Subcutaneous abdominal adipose tissue (tissue), 5 donors: ENCODE measurements at regions not wholly inside any gene's neighbourhood (a gene's known extent, or its start where the extent isn't known, plus 50 kb on each side); places are given as distances from the start of the nearest gene placed in this dataset.
"Not testable (repeated sequence)": the region's sequence is repeated elsewhere in the genome, so short reads cannot be mapped to it uniquely, and the experiment has no call there.

ENCODE experiments used
- H3K27ac ChIP-seq: one replicate; pipeline ENCODE4 v1.7.0; 2013; ENCODE audit warnings: low read depth, mild to moderate bottlenecking, inconsistent platforms, low read length, moderate library complexity
- H3K27me3 ChIP-seq, 5 donors: one replicate each; pipeline ENCODE4 v1.7.0; 2013; ENCODE audit warnings: low read length in 5 of 5, inconsistent platforms in 1 of 5; ENCODE audit not compliant: control insufficient read depth in 5 of 5, insufficient read depth in 4 of 5
- H3K36me3 ChIP-seq, 5 donors: one replicate each; pipeline ENCODE4 v1.7.0; 2013; ENCODE audit warnings: low read length in 5 of 5; ENCODE audit not compliant: control insufficient read depth in 5 of 5, insufficient read depth in 5 of 5
- H3K4me1 ChIP-seq, 5 donors: one replicate each; pipeline ENCODE4 v1.7.0; 2013; ENCODE audit warnings: low read length in 5 of 5, mild to moderate bottlenecking in 3 of 5, moderate library complexity in 1 of 5; ENCODE audit not compliant: control insufficient read depth in 5 of 5, insufficient read depth in 5 of 5
- H3K4me3 ChIP-seq, 5 donors: one replicate each; pipeline ENCODE4 v1.7.0; 2013; ENCODE audit warnings: low read length in 5 of 5, low read depth in 1 of 5
- H3K9ac ChIP-seq, 5 donors: one replicate each; pipeline ENCODE4 v1.7.0; 2013; ENCODE audit warnings: low read length in 5 of 5, mild to moderate bottlenecking in 4 of 5, moderate library complexity in 3 of 5
- H3K9me3 ChIP-seq, 5 donors: one replicate each; pipeline ENCODE4 v1.7.0; 2013; ENCODE audit warnings: low read length in 5 of 5; ENCODE audit not compliant: control insufficient read depth in 5 of 5
- donor health status: healthy.
- donor health status: healthy.
- donor health status: healthy.
- donor health status: healthy.
- donor health status: healthy.

GRCh38 chr6:112448786-112449185 is 101.7 kb downstream of the RFPL4B start:
- peaks cover 0 to 10% (median 0%) of the 10 kb centered on the region in 5 donors for H3K9me3 ChIP-seq
- not testable (repeated sequence) for H3K9ac ChIP-seq, H3K4me3 ChIP-seq, H3K27me3 ChIP-seq, H3K36me3 ChIP-seq, H3K4me1 ChIP-seq, H3K27ac ChIP-seq

DNA sequence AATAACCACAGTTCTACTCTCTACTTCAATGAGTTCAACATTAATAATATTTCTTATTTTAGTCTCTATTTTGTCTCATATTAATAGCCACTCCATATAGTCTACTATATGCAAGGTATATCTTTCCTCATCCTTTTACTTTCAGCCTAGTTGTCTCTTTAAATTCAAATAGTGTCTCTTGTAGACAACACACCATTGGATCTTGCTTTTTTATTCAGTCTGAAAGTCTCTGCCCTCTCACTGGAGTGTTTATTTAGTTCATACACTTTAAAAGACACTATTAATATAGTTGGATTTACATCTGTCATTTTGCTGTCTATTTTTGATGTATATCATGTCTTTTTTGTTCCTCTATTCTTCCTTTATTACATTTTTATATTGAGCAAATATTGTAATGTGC is 103.5 kb downstream of the RFPL4B start:
- Histone ChIP-seq H3K27me3 (no peaks in the 10 kb centered on the region), H3K4me3 (no peak overlapping the region), H3K9me3 (peaks cover 0 to 10% (median 0%) of the 10 kb centered on the region in 5 donors), H3K9ac (no peak overlapping the region), H3K36me3 (no peaks in the 10 kb centered on the region), H3K4me1 (no peaks in the 10 kb centered on the region), H3K27ac (no peak overlapping the region)

GRCh38 chr6:112457886-112458285 is 110.8 kb downstream of the RFPL4B start:
- Histone ChIP-seq H3K9ac (no peak overlapping the region), H3K27ac (no peak overlapping the region), H3K9me3 (no peaks in the 10 kb centered on the region), H3K27me3 (no peaks in the 10 kb centered on the region), H3K36me3 (no peaks in the 10 kb centered on the region), H3K4me3 (no peak overlapping the region), H3K4me1 (no peaks in the 10 kb centered on the region)

- no peaks in the 10 kb centered on the region for H3K27me3 ChIP-seq
- H3K4me3 ChIP-seq = no peak overlapping the region
- no peak overlapping the region for H3K27ac ChIP-seq
- H3K36me3 ChIP-seq = no peaks in the 10 kb centered on the region
- no peaks in the 10 kb centered on the region for H3K4me1 ChIP-seq
- H3K9me3 ChIP-seq = no peaks in the 10 kb centered on the region
- no peak overlapping the region for H3K9ac ChIP-seq
Measured at GRCh38 chr6:112459758-112460304, 112.7 kb downstream of the RFPL4B start.

GRCh38 chr6:112464901-112465665 is 118.0 kb downstream of the RFPL4B start:
- Histone ChIP-seq H3K27me3 (no peaks in the 10 kb centered on the region), H3K9ac (no peak overlapping the region), H3K27ac (no peak overlapping the region), H3K4me3 (no peak overlapping the region), H3K36me3 (no peaks in the 10 kb centered on the region), H3K9me3 (no peaks in the 10 kb centered on the region), H3K4me1 (peaks cover 0 to 2% (median 0%) of the 10 kb centered on the region in 5 donors)

- no peaks in the 10 kb centered on the region for H3K27me3 ChIP-seq
- H3K9me3 ChIP-seq = no peaks in the 10 kb centered on the region
- H3K36me3 ChIP-seq = no peaks in the 10 kb centered on the region
- H3K4me1 ChIP-seq = peaks cover 0 to 2% (median 0%) of the 10 kb centered on the region in 5 donors
- H3K4me3 ChIP-seq = no peak overlapping the region
- H3K27ac ChIP-seq = no peak overlapping the region
- H3K9ac ChIP-seq = no peak overlapping the region
Measured at GRCh38 chr6:112466373-112467151, 119.4 kb downstream of the RFPL4B start.

GRCh38 chr6:112468359-112468758 is 121.2 kb downstream of the RFPL4B start:
- Histone ChIP-seq H3K27me3 (no peaks in the 10 kb centered on the region), H3K9me3 (no peaks in the 10 kb centered on the region), H3K27ac (no peak overlapping the region), H3K9ac (no peak overlapping the region), H3K36me3 (no peaks in the 10 kb centered on the region), H3K4me1 (peaks cover 0 to 2% (median 0%) of the 10 kb centered on the region in 5 donors), H3K4me3 (no peak overlapping the region)

- peaks cover 0 to 2% (median 0%) of the 10 kb centered on the region in 5 donors for H3K4me1 ChIP-seq
- H3K9me3 ChIP-seq = no peaks in the 10 kb centered on the region
- no peak overlapping the region for H3K4me3 ChIP-seq
- no peak overlapping the region for H3K9ac ChIP-seq
- no peaks in the 10 kb centered on the region for H3K27me3 ChIP-seq
- no peak overlapping the region for H3K27ac ChIP-seq
- H3K36me3 ChIP-seq = no peaks in the 10 kb centered on the region
Measured at GRCh38 chr6:112469306-112469705, 122.2 kb downstream of the RFPL4B start.

GRCh38 chr6:112470376-112470775 is 123.2 kb downstream of the RFPL4B start:
- H3K9ac ChIP-seq = no peak overlapping the region

GRCh38 chr6:112470950-112471349 is 123.8 kb downstream of the RFPL4B start:
- Histone ChIP-seq H3K4me3 (no peak overlapping the region), H3K4me1 (no peaks in the 10 kb centered on the region), H3K36me3 (no peaks in the 10 kb centered on the region), H3K27me3 (no peaks in the 10 kb centered on the region), H3K9me3 (no peaks in the 10 kb centered on the region), H3K9ac (no peak overlapping the region), H3K27ac (no peak overlapping the region)

More at GRCh38 chr6:112470376-112470775, 123.2 kb downstream of the RFPL4B start:
- Histone ChIP-seq H3K4me3 (no peak overlapping the region), H3K27me3 (no peaks in the 10 kb centered on the region), H3K36me3 (no peaks in the 10 kb centered on the region), H3K4me1 (no peaks in the 10 kb centered on the region), H3K27ac (no peak overlapping the region), H3K9me3 (no peaks in the 10 kb centered on the region)
